GM19328 (cell line): ENCODE measurements at regions not wholly inside any gene's neighbourhood (a gene's known extent, or its start where the extent isn't known, plus 50 kb on each side); places are given as distances from the start of the nearest gene placed in this dataset.

Source experiments
- ATAC-seq: cut with Tn5 transposase; IDR thresholded peaks from one replicate; pipeline ENCODE4 v1.9.1; 2021; ENCODE audit warnings: mild to moderate bottlenecking, moderate library complexity; ENCODE audit not compliant: unreplicated experiment

DNA sequence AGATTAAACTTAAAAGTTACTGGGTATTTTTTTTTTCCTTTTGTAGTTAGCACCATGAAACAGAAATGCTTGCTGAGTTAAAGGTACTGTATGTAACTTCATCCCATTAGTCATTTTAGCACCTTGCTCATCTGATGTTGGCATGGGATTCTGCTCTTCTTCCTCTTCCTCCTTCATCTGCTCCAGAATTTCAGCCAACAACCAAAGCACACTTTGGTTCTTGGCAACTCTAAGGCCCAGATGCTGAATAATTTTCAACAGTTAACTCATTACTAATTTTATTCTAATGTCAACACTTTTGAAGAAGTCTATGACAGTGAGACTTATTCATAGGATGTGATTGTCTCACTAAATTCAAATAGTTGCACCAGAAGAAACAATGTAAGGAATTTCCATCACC lies 359.2 kb downstream of the KCTD12 start:
- no peak for ATAC-seq

- ATAC-seq, result no peak
Measured at GRCh38 chr13:76523740-76524340, 362.4 kb downstream of the KCTD12 start.

GRCh38 chr13:76522083-76522755 lies 364.0 kb downstream of the KCTD12 start:
- no peak for ATAC-seq

DNA sequence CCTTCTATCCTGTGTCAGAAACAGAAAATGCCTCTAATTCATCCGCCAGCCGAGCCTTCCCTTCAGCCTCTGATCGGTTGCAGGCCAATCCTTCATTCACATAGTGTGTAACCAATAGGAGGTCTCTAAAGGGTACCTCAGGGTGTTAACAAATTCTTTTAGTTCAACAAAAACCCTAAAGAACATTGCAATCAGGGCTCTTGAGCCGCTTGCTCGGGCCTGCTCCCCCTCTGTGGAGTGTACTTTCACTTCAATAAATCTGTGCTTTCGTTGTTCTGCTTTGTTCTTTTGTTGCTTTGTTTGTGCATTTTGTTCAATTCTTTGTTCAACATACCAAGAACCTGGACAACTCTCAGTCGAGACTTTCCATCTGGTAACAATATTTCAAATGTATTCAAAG lies 366.5 kb downstream of the KCTD12 start:
- ATAC-seq, result no peak

DNA sequence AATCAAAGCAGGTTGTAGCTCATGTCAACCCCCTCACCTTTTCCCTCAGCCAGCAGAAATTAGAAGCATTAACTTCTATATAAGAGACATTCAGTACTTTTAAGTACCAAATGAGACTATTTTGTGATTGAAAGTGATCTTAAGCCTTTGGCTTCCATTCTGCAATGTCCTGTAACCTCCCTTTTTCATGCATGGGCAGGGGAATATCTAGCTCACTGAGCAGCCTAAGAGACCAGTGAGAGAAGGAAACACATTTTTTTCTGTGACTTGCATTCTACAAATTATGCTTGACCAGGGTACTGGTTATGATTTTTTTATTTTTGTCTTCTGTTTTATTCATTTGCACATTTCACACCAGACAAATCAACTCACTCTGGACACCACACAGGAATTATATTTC lies 369.6 kb downstream of the KCTD12 start:
- ATAC-seq, result no peak

DNA sequence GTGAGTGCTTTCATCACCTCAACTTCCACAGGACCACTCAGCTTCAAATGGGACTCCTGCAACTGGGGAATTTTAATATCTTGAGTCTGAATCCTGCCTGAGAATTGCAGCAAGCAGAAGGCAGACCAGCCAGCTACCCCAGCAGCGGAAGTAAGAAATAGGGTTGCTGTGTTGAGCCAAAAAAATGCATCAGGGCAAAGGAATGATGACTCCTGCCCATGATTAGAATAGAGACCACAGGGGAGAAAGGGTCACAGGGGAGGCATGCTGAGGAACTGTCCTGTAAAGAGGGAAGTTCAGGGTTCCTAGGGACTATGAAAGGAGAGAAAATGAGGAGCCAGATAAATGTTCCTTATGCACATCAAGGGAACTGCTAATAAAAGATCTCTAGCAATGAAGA lies 370.2 kb downstream of the KCTD12 start:
- ATAC-seq, result no peak

- no peak for ATAC-seq
Measured at GRCh38 chr13:76512721-76513145, 373.5 kb downstream of the KCTD12 start.

DNA sequence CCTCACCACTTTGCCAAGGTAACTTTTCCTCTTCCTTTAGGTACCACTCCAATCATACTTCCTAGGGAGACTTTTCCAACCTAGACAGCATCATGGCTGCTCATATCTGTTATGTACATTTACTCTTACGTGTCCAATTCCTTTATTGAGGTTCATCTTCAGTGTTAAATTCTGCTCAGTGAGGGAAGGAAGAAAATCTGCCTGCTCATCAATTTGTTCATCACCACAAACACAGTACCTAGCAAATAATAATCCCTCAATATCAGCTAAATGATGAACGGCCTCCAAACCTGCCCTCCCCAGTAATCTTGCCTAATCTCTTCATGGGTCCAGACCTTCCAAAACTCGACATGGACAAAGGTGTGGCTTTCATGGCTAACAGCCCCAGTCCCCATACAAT lies 380.8 kb downstream of the KCTD12 start:
- no peak for ATAC-seq

GRCh38 chr13:76503766-76504165 lies 382.4 kb downstream of the KCTD12 start:
- ATAC-seq, result no peak

- no peak for ATAC-seq
Measured at GRCh38 chr13:76503291-76503690, 382.9 kb downstream of the KCTD12 start.

- ATAC-seq, result no peak
Measured at GRCh38 chr13:76500894-76501293, 385.3 kb downstream of the KCTD12 start.

DNA sequence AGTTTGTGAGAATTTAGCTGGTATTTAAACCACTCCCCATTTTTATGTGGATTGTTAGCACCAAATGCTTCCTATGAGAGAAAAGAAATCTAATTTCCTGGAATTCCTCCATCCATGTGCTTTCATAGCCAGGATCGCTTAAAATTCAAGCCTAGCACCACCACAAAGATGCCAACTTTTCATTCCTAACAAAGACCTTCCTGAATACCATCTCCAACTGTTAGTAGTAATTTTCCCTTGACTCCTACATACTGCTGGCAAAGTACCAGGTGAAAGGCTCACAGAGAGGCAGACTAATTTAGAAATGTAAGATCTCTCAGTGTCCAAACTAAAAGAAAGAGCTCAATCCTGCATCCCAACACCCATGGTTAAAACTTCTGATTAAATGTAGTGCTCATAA lies 386.3 kb downstream of the KCTD12 start:
- ATAC-seq, result no peak

- no peak for ATAC-seq
Measured at GRCh38 chr13:76489274-76489673, 396.9 kb downstream of the KCTD12 start.

GRCh38 chr13:76481738-76482137 lies 404.5 kb downstream of the KCTD12 start:
- ATAC-seq, result no peak

GRCh38 chr13:76474966-76475365 lies 411.2 kb downstream of the KCTD12 start:
- ATAC-seq, result no peak

DNA sequence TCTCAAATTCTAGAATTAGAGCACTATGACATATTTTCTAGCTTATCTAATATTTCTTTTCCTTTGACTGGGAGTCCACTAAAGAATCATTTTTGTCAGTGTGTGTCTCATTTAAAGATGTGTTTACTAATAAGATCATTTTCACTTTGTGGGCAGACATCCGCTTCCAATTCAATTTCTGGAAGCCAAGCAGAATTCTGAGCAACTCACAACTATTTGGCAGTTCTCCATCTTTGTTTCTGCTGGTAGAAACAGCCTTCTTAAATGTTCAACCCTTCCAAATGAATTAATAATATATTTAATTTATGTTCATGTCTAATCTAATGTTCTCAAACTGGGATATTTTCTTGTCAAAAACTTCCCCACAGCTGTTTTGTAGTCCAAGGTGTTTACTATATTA lies 411.8 kb downstream of the KCTD12 start:
- ATAC-seq, result no peak

DNA sequence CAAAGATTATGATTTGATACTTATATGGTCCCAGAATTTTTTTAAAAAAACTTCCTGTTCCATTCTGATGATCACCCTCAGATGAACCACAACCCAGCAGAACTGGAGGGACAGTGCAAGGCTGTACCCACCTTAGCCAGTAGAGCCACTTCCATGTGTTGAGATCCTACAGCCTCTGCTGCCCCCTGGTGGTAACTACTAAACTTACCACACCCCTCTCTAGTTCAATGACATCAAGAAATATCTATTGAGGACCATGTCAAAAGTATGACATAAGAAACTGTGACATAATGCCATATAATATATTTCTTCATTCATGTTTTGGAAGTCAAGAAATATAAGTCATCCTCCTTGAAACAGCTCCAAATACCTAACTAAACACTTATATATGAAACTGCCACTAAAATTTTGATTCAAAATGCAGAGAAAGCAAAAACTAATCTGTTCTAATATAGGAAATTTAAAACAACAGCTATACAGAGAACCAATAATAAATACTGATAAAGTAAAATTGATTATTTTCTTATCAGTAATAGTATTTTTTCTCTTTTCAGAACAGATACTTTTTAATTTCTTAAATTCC lies 412.6 kb downstream of the KCTD12 start:
- peak; percentile 99 for ATAC-seq

GRCh38 chr13:76472916-76473315 lies 413.3 kb downstream of the KCTD12 start:
- ATAC-seq, result no peak

GRCh38 chr13:76471486-76471885 lies 414.7 kb downstream of the KCTD12 start:
- no peak for ATAC-seq

DNA sequence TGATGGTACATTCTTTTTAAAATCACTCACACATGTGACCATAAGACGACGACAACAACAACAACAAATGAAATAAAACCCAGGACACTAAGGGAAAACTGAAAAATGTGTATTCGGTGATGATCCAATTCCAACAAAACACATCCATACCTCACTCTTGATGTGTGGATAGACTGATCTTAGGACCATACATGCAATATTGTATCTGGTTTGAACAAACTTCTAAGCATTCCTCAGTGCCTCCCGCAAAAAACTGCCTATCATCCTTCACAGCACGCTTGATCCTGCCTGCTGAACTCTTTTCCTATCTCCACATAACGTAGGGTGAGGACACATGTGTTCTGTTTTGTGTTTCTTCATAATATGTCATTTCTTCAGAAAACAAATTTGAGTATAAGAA lies 415.2 kb downstream of the KCTD12 start:
- ATAC-seq, result no peak

- no peak for ATAC-seq
Measured at GRCh38 chr13:76466043-76466442, 420.2 kb downstream of the KCTD12 start.

DNA sequence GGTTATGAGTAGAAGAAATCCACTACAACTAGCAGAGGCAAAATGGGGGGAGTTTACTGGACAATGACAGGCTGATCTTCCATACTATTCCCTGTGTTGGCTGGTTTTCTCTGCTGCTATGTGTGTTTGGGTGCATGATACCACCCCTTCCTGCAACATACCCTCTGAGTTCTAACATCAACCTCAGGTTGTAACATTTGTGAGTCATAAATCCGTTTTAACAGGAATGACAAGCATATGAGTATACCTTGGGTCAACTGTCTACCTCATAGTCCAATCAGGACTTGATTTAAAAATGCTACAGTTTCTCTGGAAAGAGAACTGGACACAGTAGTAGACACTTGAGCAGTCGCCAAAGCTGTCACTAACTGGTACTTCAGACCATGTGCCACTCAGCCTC lies 422.9 kb downstream of the KCTD12 start:
- ATAC-seq, result no peak

DNA sequence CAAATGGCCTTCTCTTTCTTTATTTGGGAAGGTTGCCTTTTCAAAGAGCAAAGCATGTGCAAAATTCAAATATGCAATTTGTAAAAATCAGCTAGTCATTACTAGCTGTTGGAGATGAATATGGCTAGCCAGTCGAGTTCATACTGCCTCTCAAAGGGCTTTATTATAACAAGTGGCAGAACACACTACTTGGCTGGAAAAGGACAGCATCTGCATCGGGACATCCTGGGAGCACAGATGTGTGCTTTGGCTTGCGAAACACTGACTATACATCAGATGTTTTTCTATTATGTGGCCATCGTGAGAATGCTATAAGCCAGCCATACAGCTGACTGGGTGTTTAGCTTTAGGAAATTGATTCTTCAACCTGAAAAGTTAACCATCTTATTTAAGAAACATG lies 424.2 kb downstream of the KCTD12 start:
- ATAC-seq, result no peak
